ENCODE measurements at regions not wholly inside any gene's neighbourhood (a gene's known extent, or its start where the extent isn't known, plus 50 kb on each side); places are given as distances from the start of the nearest gene placed in this dataset.

GRCh38 chr13:53144826-53145225 is 116.2 kb downstream of the OLFM4 start:
- no peaks in the 10 kb centered on the region for H4K20me1 ChIP-seq (ENCODE audit: control insufficient read depth, extremely low read depth, insufficient read depth, low read length)
- H3K4me1 ChIP-seq (ENCODE audit: control insufficient read depth, extremely low read depth, insufficient read depth, low read length): no peaks in the 10 kb centered on the region
- H3K36me3 ChIP-seq (ENCODE audit: control insufficient read depth in 2 of 2, extremely low read depth in 1 of 2, insufficient read depth in 2 of 2, low read length in 2 of 2): no peaks in the 10 kb centered on the region
- no peak overlapping the region for H3K9ac ChIP-seq (ENCODE audit: control insufficient read depth, extremely low read depth, insufficient read depth, low read length)
- no peak overlapping the region for H3K4me3 ChIP-seq (ENCODE audit: control insufficient read depth in 2 of 3, extremely low read depth in 1 of 3, insufficient read depth in 2 of 3, low read depth in 1 of 3, low read length in 3 of 3)
- dilution Hi-C loops (cut with MboI; ENCODE audit: extremely low pct_ligation_motif_present, low sequenced_read_pairs): no loop called here
- no peak for DNase-seq (ENCODE audit: low read depth, low spot score)
- no peak for FAIRE-seq
- H2AFZ ChIP-seq (ENCODE audit: control insufficient read depth, low read length): no peak overlapping the region
- TF ChIP-seq, protein P1, sequence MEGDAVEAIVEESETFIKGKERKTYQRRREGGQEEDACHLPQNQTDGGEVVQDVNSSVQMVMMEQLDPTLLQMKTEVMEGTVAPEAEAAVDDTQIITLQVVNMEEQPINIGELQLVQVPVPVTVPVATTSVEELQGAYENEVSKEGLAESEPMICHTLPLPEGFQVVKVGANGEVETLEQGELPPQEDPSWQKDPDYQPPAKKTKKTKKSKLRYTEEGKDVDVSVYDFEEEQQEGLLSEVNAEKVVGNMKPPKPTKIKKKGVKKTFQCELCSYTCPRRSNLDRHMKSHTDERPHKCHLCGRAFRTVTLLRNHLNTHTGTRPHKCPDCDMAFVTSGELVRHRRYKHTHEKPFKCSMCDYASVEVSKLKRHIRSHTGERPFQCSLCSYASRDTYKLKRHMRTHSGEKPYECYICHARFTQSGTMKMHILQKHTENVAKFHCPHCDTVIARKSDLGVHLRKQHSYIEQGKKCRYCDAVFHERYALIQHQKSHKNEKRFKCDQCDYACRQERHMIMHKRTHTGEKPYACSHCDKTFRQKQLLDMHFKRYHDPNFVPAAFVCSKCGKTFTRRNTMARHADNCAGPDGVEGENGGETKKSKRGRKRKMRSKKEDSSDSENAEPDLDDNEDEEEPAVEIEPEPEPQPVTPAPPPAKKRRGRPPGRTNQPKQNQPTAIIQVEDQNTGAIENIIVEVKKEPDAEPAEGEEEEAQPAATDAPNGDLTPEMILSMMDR (optimal IDR thresholded peaks at IDR 0.05 in 1 of 3, IDR thresholded peaks at IDR 0.05 in 1 of 3, conservative IDR thresholded peaks at IDR 0.05 in 1 of 3; ENCODE audit: extremely low read depth in 1 of 3, insufficient read depth in 2 of 3, low read length in 3 of 3): no peak
- no peak for TF ChIP-seq EZH2 (IDR thresholded peaks at IDR 0.05; ENCODE audit: low read length)
- H3K27me3 ChIP-seq (ENCODE audit: control insufficient read depth, extremely low read depth, insufficient read depth, low read length): no peaks in the 10 kb centered on the region
- H3K27ac ChIP-seq (ENCODE audit: control insufficient read depth, insufficient read depth, low read length): no peak overlapping the region
- H3K9me1 ChIP-seq (ENCODE audit: control insufficient read depth, extremely low read depth, insufficient read depth, low read length): no peaks in the 10 kb centered on the region
- H3K9me3 ChIP-seq (ENCODE audit: control insufficient read depth, low read depth, low read length): no peaks in the 10 kb centered on the region
- H3K79me2 ChIP-seq (ENCODE audit: control insufficient read depth, insufficient read depth, low read length): no peaks in the 10 kb centered on the region
- H3K4me2 ChIP-seq (ENCODE audit: control insufficient read depth, extremely low read depth, insufficient read depth, low read depth, low read length): no peak overlapping the region

DNA sequence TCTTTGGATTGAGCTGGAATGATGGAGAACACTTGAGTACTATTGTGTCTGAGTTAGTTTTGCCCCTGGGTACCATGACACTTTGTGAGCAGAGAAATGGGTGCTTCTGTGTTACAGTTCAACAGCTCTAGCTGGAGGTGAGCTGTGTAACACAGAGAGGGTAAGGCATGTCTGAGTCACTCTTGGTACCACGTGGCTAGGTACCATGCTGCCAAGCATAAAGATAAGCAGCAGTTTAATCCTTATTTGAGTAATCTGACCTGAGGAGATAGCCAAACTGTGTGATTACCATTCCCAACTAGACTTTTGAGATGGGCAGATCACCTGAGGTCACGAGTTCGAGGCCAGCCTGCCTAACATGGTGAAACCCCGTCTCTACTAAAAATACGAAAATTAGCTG is 122.0 kb downstream of the OLFM4 start:
- H4K20me1 ChIP-seq (ENCODE audit: control insufficient read depth, extremely low read depth, insufficient read depth, low read length): no peaks in the 10 kb centered on the region
- no peaks in the 10 kb centered on the region for H3K36me3 ChIP-seq (ENCODE audit: control insufficient read depth in 2 of 2, extremely low read depth in 1 of 2, insufficient read depth in 2 of 2, low read length in 2 of 2)
- DNase-seq (ENCODE audit: low read depth, low spot score) (no peak), FAIRE-seq (no peak)
- no peaks in the 10 kb centered on the region for H3K9me3 ChIP-seq (ENCODE audit: control insufficient read depth, low read depth, low read length)
- H3K27ac ChIP-seq (ENCODE audit: control insufficient read depth, insufficient read depth, low read length): no peak overlapping the region
- no peaks in the 10 kb centered on the region for H3K9me1 ChIP-seq (ENCODE audit: control insufficient read depth, extremely low read depth, insufficient read depth, low read length)
- no peak for TF ChIP-seq EZH2 (IDR thresholded peaks at IDR 0.05; ENCODE audit: low read length)
- TF ChIP-seq, protein P1 (optimal IDR thresholded peaks at IDR 0.05 in 1 of 3, IDR thresholded peaks at IDR 0.05 in 1 of 3, conservative IDR thresholded peaks at IDR 0.05 in 1 of 3; ENCODE audit: extremely low read depth in 1 of 3, insufficient read depth in 2 of 3, low read length in 3 of 3): no peak
- H3K4me2 ChIP-seq (ENCODE audit: control insufficient read depth, extremely low read depth, insufficient read depth, low read depth, low read length): no peak overlapping the region
- no peak overlapping the region for H2AFZ ChIP-seq (ENCODE audit: control insufficient read depth, low read length)
- H3K4me1 ChIP-seq (ENCODE audit: control insufficient read depth, extremely low read depth, insufficient read depth, low read length): no peaks in the 10 kb centered on the region
- H3K9ac ChIP-seq (ENCODE audit: control insufficient read depth, extremely low read depth, insufficient read depth, low read length): no peak overlapping the region
- dilution Hi-C loops (cut with MboI; ENCODE audit: extremely low pct_ligation_motif_present, low sequenced_read_pairs): no loop called here
- H3K4me3 ChIP-seq (ENCODE audit: control insufficient read depth in 2 of 3, extremely low read depth in 1 of 3, insufficient read depth in 2 of 3, low read depth in 1 of 3, low read length in 3 of 3): no peak overlapping the region
- H3K79me2 ChIP-seq (ENCODE audit: control insufficient read depth, insufficient read depth, low read length): no peaks in the 10 kb centered on the region
- no peaks in the 10 kb centered on the region for H3K27me3 ChIP-seq (ENCODE audit: control insufficient read depth, extremely low read depth, insufficient read depth, low read length)
